Cardiac muscle cell (in vitro differentiated cells and primary cell): ENCODE measurements at regions not wholly inside any gene's neighbourhood (a gene's known extent, or its start where the extent isn't known, plus 50 kb on each side); places are given as distances from the start of the nearest gene placed in this dataset.
A peak's percentile ranks its signal among the peaks of the same experiment; 100 is the strongest.

Source experiments
- DNase-seq, 2 donors: peaks; one replicate each; pipeline versions ENCODE4 v3.0.0 to v3.0.0-alpha.2; 2010 to 2017; ENCODE audit warnings: low read depth in 1 of 2, low spot score in 1 of 2
- H3K27ac ChIP-seq: fragments of 200-600 bp; sonication (generic); 2 replicates; pipeline ENCODE4 v1.5.1; 2016
- H3K27me3 ChIP-seq: fragments of 200-600 bp; sonication (generic); 2 replicates; pipeline ENCODE4 v1.6.0; 2016; ENCODE audit warnings: control low read depth
- H3K36me3 ChIP-seq: fragments of 200-600 bp; sonication (generic); 2 replicates; pipeline ENCODE4 v1.5.1; 2016; ENCODE audit warnings: control low read depth
- H3K4me1 ChIP-seq: fragments of 200-600 bp; sonication (generic); 2 replicates; pipeline ENCODE4 v1.8.1; 2017; ENCODE audit warnings: low read depth, mild to moderate bottlenecking, mixed run types
- H3K4me3 ChIP-seq: fragments of 200-600 bp; sonication (generic); 2 replicates; pipeline ENCODE4 v1.5.1; 2016; ENCODE audit warnings: mild to moderate bottlenecking
- H3K9me3 ChIP-seq: fragments of 200-600 bp; sonication (generic); 2 replicates; pipeline ENCODE4 v1.5.1; 2017; ENCODE audit warnings: low read depth, mild to moderate bottlenecking, control low read depth
- TF ChIP-seq, protein P1 (sequence below): IDR thresholded peaks from 2 replicates; pipeline ENCODE4 v1.5.1; 2012; ENCODE audit warnings: low read depth, mild to moderate bottlenecking, low read length

DNA sequence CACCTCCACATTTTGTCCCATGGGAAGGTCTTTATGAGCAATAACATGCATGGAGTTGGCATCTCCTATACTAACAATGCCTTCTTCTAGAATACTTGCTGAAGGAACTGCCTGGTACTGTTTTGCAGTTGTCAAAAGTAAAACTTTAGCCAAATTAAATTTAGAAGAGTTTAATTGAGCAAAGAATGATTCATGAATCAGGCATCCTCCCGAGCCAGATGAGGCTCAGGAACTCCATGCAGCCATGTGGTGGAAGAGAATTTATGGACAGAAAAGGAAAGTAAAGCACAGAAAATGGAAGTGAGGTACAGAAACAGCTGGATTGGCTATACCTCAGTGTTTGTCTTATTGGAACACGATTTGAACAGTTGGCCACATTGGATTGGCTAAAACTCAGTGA lies 1081.9 kb downstream of the SLITRK1 start:
- Histone ChIP-seq H3K36me3 (no peaks in the 10 kb centered on the region), H3K4me1 (no peaks in the 10 kb centered on the region), H3K27me3 (no peaks in the 10 kb centered on the region), H3K9me3 (no peaks in the 10 kb centered on the region), H3K4me3 (no peak overlapping the region), H3K27ac (no peak overlapping the region)
- TF ChIP-seq, protein P1, sequence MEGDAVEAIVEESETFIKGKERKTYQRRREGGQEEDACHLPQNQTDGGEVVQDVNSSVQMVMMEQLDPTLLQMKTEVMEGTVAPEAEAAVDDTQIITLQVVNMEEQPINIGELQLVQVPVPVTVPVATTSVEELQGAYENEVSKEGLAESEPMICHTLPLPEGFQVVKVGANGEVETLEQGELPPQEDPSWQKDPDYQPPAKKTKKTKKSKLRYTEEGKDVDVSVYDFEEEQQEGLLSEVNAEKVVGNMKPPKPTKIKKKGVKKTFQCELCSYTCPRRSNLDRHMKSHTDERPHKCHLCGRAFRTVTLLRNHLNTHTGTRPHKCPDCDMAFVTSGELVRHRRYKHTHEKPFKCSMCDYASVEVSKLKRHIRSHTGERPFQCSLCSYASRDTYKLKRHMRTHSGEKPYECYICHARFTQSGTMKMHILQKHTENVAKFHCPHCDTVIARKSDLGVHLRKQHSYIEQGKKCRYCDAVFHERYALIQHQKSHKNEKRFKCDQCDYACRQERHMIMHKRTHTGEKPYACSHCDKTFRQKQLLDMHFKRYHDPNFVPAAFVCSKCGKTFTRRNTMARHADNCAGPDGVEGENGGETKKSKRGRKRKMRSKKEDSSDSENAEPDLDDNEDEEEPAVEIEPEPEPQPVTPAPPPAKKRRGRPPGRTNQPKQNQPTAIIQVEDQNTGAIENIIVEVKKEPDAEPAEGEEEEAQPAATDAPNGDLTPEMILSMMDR: no peak
- peak in 1 of 2 donors; percentile 1 for DNase-seq

DNA sequence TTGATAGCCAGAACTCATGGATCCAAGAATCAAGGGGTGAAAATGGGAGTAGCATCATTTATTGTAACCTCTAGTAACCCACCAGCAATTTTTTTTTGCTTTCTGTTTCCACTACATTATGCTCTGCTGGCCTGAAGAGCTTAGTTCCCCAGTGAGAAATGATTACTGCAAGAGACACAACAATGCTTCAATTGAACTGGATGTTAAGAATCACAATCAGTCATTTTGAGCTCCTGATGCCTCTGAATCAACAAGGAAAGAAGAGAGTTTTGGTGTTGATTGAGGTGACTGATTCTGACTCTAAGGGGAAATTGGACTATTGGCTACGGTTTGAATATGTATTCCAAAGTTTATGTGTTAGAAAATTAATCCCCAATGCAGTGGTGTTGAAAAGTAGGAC lies 1084.4 kb downstream of the SLITRK1 start:
- no peaks in the 10 kb centered on the region for H3K27me3 ChIP-seq
- no peak for DNase-seq
- no peaks in the 10 kb centered on the region for H3K36me3 ChIP-seq
- no peak overlapping the region for H3K27ac ChIP-seq
- TF ChIP-seq, protein P1: no peak
- no peaks in the 10 kb centered on the region for H3K9me3 ChIP-seq
- H3K4me1 ChIP-seq: no peaks in the 10 kb centered on the region
- H3K4me3 ChIP-seq: no peak overlapping the region

DNA sequence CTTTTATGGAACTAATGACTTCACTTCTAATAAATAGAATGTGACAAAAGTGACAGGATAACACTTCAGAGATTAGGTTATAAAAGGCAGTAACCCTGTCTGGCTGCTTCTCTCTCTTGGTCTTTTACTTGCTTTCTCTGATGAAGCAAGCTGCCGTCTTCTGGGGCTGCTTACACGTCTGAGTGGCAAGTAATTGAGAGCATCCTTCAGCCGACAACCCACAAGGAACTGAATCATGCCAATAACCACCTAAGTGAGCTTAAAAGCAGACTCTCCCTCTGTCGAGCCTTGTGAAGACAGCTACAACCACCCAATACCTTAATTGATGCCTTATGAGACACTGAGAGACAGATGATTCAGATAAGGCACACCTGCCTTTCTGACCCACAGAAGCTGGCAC lies 1091.2 kb downstream of the SLITRK1 start:
- Histone ChIP-seq H3K36me3 (no peaks in the 10 kb centered on the region), H3K9me3 (no peaks in the 10 kb centered on the region), H3K4me1 (no peaks in the 10 kb centered on the region), H3K4me3 (no peak overlapping the region), H3K27ac (no peak overlapping the region), H3K27me3 (no peaks in the 10 kb centered on the region)
- TF ChIP-seq, protein P1: no peak
- DNase-seq: no peak

DNA sequence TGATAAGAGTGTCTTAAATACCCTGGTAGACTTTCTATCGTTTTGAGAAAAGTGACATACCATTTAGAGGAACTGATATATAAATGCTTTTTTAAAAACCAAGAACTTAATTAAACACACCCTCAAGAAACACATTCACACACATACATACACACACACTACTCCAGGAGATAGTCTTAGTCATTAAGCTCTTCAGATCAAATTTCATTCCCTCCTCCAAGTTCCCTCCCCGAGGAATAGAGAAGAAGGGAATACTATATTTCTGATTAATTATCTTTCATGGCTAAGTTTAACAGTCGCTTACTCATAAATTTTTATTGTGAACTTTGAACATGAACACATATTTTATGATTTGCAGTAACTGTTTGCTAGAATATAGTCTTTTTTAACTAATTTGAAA lies 1109.5 kb downstream of the SLITRK1 start:
- no peaks in the 10 kb centered on the region for H3K36me3 ChIP-seq
- TF ChIP-seq, protein P1: no peak
- no peaks in the 10 kb centered on the region for H3K9me3 ChIP-seq
- H3K4me3 ChIP-seq: no peak overlapping the region
- no peaks in the 10 kb centered on the region for H3K27me3 ChIP-seq
- H3K4me1 ChIP-seq: no peaks in the 10 kb centered on the region
- peak in 1 of 2 donors; percentile 17 for DNase-seq
- H3K27ac ChIP-seq: no peak overlapping the region

DNA sequence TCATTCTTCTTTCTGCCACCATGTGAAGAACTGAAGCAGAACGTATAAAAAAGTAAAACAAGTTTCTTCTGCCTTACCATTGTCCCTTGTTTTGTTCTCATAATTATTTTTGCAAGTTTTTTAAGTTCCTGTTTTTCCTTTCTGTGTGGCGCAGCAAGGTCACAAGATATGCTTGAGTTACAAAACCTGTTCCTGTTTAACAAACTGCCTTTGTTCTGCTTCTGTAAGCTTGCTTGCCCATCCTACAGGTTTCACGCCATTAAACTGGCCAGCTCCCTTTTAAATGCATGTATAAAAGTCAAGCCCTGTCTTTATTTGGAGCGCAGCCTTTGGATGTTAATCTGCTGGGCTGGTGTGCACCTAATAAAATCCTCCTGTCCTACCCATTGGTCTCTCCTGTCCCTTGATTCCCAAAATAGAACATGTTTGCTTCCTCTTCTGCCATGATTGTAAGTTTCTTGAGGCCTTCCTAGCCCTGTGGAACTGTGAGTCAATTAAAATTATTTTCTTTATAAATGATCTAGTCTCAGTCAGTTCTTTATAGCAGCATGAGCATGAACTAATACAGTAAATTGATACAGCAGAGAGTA lies 1115.4 kb downstream of the SLITRK1 start:
- no peak overlapping the region for H3K27ac ChIP-seq
- H3K4me1 ChIP-seq: no peaks in the 10 kb centered on the region
- no peak overlapping the region for H3K4me3 ChIP-seq
- no peak for DNase-seq
- peaks cover 3% of the 10 kb centered on the region for H3K9me3 ChIP-seq
- no peaks in the 10 kb centered on the region for H3K27me3 ChIP-seq
- no peaks in the 10 kb centered on the region for H3K36me3 ChIP-seq
- TF ChIP-seq, protein P1: no peak
